NCI-H774 (cell line): ENCODE measurements at regions not wholly inside any gene's neighbourhood (a gene's known extent, or its start where the extent isn't known, plus 50 kb on each side); places are given as distances from the start of the nearest gene placed in this dataset.
"Not testable (repeated sequence)": the region's sequence is repeated elsewhere in the genome, so short reads cannot be mapped to it uniquely, and the experiment has no call there.

ENCODE experiments used
- DNase-seq: peaks from one replicate; lab custom pipeline; 2025; lab: John Stamatoyannopoulos, UW

DNA sequence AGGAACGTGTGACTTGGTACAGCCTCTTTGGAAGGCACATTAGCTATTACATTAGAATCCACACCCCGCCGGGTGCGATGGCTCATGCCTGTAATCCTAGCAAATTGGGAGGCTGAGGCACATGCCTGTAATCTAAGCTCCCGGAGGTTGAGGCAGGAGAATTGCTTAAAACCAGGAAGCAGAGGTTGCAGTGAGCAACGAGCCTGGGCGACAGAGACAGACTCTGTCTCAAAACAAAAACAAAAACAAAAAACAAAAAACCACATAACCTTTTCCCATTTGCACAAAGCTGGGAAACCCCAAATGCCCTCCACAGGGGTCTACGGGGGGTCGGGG lies 82.7 kb upstream of the METTL9 start:
- DNase-seq, result not testable (repeated sequence)

DNA sequence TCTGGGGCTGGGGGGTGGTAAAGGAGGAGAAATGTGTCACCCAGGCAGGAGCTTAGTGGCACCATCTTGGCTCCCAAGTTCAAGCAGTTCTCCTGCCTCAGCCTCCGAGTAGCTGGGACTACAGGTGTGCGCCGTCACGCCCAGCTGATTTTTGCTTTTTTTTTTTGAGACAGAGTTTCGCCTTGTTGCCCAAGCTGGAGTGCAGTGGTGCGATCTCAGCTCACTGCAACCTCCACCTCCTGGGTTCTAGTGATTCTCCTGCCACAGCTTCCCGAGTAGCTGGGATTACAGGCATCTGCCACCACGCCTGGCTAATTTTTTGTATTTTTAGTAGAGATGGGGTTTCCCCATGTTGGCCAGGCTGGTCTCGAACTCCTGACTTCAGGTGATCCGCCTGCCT lies 82.1 kb upstream of the METTL9 start:
- not testable (repeated sequence) for DNase-seq

DNA sequence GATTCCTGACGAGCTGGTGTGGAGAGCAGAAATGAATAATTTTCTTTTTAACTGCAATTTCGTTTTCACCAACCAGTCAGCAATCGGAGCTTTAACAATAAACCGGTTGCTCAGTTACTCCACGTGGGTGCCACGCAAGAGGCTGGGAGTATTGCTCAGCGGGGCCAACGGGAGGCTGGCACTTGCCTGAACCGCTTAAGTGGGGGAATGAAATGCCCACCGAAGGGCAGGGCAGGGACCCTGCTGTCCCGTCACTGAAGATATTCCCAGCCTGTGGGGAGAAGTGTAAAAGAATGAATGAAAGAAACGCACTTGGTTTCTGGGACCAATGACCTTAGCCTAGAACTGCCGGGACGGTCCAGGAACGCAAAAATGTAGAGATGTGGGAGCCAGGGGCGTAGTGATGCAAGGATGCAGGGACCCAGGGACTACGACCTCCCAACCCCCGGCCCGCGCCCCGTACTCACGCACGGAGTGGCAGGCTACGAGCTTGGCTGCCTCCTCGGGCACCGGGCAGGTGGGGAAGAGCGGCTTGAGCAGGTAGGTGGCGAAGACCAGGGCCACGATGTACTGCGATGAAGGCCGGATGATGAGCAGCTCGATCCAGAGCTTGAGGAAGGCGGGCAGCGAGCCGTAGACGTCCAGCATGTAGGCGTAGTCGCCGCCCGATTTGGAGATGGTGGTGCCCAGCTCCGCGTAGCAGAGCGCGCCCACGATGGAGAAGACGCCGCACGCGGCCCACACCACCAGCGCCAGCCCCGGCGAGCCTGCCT lies 79.8 kb upstream of the METTL9 start:
- DNase-seq, result not testable (repeated sequence)

DNA sequence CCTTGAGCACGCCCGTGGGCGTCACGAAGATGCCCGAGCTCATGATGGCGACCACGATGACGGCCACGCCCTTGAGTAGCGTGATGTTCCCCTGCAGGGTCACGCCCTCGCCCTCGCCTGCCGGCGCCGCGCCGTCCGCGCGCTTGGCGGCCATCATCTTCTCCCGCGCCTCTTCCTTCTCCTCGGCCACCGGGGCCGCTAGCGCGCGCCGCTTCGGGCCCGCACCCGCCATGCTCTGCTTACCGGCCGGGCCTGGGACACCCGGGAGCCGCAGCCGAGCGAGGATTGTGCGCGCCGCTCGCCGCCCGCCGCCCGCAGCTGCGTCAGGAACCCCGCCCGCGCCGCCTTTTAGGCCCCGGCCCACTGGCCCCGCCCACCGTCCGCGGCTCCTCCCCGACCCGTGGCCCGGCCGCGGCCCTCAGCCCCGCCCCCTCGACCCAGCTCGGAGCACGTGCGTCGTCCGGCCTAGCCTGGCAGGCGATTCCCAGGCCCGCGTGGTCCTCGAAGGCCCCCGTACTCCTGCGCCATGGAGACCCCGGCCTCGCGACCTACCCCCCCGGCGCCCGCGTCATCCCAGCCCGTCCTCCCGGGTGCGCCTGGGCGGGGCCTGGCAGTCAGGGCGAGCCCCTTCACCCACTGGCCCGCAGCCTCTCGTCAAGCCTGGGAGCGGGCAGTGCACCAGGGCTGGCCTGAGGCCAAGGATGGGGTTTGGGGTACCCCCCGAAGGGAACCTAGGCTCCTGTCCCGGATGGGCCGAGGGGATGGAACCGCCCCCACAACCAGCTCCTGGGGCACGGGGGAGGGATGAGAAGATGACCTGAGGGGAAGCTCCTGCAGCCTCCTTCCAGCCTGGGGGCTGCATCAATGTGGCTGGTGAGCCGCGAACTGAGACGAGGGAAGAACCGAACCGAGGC lies 79.0 kb upstream of the METTL9 start:
- DNase-seq, result peak; percentile 88

DNA sequence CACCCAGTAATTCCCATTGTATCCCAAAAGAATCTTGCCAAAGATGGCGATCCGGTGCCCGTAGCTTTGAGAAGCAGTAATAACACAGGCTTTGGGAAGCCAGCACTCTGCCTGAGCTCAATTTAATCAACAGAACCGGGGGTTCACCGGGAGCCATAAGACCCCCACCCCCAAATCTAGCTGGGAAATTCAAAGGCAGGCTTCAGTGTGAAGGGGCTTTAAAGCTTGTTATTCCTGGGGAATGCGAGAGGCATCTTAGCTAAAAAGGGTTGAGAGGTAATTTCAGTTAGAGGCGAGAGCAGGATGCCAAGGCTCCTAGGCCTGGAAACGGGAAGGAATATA lies 78.4 kb upstream of the METTL9 start:
- not testable (repeated sequence) for DNase-seq

DNA sequence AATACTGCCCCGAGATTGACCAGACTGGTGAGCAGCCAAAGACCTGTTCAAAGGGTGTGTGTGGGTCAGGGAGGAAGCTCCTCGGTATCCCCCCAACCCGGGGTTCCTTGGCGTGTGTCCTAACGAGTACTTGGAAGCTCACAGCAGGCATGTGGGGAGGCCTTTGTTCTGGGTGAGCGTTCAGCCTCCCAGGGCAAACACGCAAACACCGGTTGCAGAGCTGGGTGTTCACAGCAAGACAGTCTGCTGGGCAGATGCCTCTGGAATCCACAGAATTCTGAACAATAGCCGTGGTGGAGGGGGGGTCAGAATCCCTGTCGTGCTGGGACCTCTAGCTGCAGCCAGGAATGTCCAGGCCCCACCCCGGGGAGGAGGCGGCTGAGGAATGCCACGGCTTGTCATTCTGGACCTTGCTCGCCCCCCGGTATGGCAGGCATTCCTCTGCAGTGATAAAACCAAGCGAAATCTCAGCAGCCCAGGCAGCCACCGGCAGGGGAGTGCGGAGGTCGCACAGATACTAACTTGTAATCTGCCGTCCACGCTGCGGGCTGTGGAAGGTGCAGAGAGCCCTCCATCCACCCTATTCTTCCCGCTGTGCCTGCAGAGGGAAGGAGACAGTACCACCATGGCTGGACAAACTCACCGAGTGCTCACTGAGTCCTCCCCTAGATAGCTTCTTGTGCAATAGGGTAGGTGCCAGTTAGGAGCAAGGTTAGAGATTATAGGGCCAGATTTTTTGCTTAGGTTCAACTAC lies 77.8 kb upstream of the METTL9 start:
- DNase-seq, result not testable (repeated sequence)

DNA sequence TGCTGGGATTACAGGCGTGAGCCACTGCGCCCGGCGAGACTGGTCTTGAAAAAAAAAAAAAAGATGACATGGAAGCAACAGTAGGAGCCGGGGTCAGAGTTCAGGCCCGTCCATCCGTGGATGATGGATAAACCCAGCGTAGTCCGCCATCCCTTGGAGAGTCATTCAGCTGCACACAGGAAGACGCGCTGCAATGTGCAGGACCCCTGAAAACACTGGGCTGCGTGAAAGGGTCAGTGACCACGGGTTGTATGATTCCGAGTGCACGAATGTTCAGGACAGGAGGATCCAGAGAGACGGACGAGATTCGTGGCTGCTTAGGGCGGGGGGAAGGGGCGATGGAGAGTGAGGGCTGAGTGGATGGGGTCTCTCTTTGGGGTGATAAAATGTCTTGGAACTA lies 76.5 kb upstream of the METTL9 start:
- not testable (repeated sequence) for DNase-seq

DNA sequence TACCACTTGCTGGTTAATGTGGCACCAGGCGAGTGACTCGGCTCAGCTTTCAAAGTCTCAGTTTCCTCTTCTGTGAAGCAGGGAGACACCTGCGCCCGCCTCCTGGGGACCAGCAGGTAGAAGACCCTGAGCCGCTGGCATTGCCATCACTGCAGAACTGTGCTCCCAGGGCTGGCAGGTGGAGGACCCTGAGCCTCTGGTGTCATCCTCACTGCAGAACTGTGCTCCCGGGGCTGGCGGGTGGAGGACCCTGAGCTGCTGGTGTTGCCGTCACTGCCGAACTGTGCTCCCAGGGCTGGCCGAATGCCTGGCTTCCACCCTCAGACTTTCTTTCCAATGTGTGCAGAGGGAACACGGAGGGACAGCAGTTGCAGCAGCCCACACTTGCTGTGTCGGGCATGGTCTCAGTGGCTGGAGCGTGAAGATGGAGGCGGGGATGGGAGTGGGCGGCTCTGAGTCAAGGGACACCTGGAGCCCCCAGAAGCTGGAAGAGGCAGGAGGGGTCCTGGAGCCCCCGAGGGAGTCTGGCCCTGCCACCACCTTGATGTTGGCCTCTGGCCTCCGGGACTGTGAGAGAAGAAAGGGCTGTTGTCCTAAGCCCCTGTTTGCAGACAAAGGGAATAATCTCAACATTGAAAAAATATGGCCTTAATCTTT lies 75.8 kb upstream of the METTL9 start:
- DNase-seq, result no peak

DNA sequence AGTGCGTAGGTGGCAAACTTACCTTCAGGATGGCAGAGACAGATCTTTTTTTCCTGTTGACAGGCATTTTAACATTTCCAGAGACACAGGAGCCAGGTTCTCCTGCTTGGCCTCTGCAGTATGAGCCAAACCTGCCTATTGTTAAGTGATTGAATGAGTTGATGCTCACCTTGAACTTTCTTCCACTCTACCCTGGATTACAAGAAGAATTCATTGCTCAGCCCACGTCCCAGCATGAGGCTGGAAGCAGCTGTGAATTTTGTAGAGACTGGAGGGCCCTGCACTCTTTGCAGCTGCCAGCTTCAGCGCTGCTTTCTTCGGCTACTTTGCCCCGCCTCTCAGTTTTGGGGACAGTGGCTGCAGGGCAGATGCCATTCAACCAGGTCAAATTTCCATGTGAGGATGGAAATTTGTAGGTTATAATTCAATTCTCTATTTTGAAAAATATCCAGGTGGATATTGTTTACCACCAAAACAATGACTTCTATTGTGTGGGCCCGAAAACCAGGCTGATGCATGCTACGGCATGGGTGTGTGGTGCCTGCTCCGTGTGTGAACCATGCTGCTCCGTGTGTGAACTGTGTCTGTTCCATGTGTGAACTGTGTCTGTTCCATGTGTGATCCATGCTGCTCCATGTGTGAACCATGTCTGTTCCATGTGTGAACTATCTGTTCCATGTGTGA lies 75.2 kb upstream of the METTL9 start:
- no peak for DNase-seq

DNA sequence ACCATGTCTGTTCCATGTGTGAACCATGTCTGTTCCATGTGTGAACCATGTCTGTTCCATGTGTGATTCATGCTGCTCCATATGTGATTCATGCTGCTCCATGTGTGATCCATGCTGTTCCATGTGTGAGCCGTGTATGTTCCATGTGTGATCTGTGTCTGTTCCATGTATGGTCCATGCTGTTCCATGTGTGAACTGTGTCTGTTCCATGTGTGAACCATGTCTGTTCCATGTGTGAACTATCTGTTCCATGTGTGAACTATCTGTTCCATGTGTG lies 74.7 kb upstream of the METTL9 start:
- DNase-seq, result not testable (repeated sequence)

DNA sequence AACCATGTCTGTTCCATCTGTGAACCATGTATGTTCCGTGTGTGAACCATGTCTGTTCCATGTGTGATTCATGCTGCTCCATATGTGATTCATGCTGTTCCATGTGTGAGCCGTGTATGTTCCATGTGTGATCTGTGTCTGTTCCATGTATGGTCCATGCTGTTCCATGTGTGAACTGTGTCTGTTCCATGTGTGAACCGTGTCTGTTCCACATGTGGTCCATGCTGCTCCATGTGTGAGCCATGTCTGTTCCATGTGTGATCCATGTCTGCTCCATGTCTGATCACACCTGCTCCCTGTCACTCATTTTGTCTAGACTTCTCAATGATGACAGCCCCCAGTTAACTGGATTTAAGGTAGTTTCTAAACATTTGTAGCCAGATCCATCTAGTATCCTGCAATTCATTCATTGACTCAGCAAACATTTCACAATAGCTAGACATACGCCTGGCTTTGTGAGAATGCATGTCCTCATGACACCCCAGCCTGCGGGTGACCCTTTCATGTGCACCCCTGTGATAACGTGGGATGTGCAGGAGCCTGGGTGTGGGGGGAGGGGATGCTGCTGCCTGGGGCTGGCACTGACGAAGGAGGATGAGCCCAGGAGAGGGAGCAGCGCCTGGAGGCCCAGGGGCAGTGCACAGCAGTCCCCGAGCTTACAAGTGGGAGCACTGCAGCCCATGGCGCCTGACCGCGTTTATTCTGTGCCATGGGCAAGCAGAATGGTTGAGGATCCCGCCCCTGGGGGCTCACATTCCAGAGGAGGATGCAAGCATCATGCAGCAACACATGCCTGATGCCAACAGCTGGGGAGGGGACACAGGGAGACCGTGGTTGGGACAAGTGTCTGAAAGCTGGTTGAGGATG lies 74.1 kb upstream of the METTL9 start:
- DNase-seq, result not testable (repeated sequence)

DNA sequence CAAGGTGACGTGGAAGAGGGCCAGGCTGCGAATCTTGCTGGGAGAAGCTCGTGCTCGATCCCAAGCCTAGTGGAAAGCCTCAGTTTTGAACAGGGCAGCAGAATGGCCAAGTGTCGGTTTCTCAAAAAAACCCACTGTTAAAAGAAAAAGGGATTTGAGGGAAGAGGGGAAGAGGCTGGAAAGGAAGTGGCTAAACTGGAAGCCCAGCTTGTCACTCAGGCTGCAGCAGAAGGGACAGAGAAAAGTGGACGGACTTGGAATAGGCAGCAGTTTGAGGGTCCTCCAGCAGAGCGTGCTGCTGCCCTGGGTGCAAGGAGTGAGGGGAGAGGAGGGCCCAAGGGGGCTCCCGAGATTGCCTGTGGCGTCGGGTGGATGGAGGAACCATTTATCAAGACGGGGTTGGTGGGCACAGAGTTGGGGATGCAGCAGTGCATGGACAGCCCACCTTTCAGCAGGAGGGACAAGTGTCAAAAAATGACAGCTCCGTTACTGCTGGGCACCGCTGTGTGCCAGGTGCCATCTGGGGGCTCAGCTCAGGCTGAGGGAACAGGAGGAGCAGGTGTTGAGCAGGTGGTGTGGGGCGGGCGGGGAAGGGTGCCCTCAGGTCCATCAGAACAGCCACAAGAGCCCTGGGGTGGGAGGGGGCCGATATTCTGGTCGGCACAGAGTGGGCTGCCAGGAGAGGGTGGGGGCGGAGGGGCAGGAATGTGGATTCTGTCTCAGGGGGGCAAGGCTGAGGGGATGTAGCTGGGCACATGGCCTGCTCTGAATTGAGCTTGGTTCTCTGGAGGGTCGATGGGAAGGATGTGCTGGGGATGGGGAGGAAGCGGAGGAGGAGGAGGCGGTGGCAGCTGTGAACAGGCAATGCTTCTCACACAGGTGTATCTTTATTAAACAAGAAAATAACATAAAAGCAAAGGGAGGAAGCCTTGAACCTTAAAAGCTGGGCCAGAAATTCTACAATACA lies 73.1 kb upstream of the METTL9 start:
- DNase-seq, result not testable (repeated sequence)

DNA sequence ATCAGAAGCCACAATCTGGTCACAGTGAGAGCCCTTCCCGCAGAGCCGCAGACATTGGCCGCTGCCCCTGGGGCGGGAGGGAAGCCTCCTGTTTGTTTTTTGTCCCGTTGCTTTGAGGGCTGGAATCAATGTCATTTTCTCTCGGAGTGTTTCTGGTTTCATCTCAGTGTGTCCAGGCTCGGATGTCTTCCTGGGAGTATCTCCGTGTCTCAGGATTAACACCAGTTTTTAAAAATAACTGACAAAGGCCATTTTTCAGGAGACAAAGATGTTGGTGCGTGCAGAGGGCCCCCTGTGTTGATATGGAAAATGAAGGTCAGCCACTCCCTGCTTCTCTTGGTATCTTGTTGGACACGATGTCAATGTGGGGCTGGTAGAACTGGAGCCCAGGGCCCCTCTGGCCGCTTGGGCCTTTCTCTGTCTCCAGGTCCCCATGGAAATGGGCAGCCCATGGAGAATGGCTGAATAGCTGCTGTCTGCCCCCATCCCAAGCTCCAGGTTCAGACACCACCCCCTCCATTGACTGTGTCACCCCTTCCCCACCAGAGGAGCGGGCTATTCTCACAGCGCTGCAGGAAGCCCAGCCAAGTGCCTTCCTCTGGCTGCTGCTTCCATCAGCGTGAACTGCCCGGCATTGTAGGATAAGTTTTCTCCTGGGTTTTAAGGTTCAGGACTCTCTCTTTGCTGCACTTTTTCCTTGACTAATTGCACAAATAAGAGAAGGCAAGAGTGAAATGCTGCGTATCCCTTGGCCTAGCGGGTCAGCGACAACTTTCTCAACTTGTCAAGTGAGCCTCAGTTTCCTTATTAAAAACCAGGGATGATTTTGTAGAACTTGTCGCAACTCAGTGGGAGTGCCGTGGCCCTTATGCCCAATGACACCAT lies 72.2 kb upstream of the METTL9 start:
- DNase-seq, result no peak

DNA sequence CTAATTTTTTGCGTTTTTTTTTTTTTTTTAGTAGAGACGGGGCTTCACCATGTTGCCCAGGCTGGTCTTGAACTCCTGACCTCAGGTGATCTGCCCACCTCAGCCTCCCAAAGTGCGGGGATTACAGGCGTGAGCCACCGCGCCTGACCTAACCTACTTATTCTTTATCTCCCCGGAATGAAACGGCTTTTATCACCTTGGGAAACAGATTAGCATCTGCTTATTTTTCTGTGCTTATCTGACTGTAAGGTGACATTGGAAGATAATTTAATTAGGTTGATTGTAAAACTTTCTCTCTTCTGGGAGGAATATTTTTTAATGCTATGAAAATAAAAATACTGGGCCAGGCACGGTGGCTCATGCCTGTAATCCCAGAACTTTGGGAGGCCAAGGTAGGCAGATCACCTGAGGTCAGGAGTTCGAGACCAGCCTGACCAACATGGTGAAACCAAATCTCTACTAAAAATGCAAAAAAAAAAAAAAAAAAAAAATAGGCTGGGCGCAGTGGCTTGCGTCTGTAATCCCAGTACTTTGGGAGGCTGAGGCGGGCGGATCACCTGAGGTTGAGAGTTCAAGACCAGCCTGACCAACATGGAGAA lies 70.2 kb upstream of the METTL9 start:
- DNase-seq, result not testable (repeated sequence)

DNA sequence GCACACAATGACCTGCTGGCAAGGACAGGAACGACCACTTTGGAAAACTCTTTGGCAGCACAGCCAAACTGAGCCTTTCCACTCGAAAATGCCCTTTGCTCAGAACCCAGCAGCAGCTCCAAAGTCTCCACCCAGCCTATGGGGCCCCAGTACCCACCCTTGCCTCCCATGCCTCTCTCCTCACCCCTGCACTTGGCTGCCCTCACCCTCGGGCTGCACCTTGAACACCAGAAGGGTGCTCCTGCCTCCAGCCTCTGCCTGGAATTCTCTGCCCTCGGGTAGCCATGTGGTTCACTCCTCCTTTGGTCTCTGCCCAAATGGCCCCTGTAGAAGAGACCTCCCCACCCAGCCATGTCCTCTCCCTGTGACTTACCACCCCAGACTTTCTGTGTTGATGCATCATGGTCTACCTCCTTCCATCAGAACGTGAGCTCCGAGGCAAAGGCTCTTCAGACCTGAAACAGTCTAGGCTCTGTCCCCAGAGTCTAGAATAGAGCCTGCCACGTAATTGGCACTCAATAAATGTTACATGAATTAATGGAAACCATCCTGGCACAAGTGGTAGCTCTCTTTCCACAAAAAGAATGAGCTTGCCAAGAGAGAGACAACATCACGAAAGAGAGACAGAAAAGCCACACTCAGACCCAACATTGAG lies 68.5 kb upstream of the METTL9 start:
- not testable (repeated sequence) for DNase-seq

DNA sequence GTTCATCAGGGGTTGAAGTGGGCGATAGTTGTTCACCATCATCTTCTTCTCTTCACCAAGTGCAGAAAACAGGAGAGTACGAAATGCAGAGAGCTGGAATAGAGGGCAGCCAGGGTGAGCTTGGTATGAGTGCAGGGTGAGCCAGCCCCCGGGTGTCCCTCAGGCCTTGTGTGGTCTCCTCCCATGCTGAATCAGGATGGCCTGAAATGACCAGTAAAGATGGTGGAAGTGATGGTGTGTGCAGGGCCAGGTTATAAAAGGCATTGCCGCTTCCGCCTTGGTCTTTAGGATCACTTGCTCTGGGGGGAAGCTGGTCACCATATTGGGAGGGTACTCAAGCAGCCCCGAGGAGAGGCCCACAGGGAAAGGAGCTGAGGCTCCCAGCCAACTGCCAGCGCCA lies 66.4 kb upstream of the METTL9 start:
- DNase-seq, result not testable (repeated sequence)

DNA sequence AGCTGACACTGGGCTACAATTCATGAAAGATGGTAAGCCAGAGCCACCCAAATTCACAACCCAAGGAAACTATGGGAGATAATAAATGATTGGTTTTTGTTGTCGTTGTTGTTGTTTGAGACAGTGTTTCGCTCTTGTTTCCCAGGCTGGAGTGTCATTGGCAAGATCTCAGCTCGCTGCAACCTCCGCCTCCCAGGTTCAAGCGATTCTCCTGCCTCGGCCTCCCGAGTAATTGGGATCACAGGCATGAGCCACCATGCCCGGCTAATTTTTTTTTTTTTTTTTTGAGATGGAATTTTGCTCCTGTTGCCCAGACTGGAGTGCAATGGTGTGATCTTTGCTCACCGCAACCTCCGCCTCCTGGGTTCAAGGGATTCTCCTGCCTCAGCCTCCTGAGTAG lies 65.9 kb upstream of the METTL9 start:
- not testable (repeated sequence) for DNase-seq

DNA sequence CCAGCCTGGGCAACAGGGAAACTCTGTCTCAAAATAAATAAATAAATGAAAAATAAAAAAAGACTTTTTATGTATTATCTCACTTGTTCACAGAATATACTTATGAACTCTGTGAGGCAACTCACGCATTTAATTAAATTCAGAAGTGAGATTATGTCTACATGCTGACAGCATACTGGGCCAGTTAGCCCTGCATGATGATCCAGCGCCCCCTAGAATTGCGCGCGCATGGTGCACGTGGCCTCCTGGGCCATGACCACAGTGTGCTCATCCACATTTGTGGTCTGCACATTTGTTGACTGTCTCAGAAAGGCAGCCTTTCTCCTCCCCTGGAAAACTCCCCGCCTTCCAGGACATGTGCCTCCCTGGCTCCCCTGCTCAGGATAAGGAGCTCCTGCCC lies 64.8 kb upstream of the METTL9 start:
- not testable (repeated sequence) for DNase-seq
